GM12864 (cell line): ENCODE measurements at regions not wholly inside any gene's neighbourhood (a gene's known extent, or its start where the extent isn't known, plus 50 kb on each side); places are given as distances from the start of the nearest gene placed in this dataset.

Experiments
- DNase-seq: peaks from one replicate; pipeline ENCODE4 v3.0.0-alpha.2; 2011; ENCODE audit warnings: low read depth
- H3K4me3 ChIP-seq: 2 replicates; pipeline ENCODE4 v1.5.1; 2011; ENCODE audit warnings: mild to moderate bottlenecking, low read depth, low read length, control low read depth
- TF ChIP-seq, protein P1 (sequence below): IDR thresholded peaks from 2 replicates; pipeline ENCODE4 v1.5.1; 2011; ENCODE audit warnings: low read depth, mild to moderate bottlenecking, moderate library complexity, low read length, control low read depth, inconsistent platforms; ENCODE audit errors: missing control alignments

GRCh38 chr7:68444956-68445355 lies 1153.3 kb upstream of the AUTS2 start:
- no peak overlapping the region for H3K4me3 ChIP-seq
- no peak for DNase-seq
- TF ChIP-seq, protein P1, sequence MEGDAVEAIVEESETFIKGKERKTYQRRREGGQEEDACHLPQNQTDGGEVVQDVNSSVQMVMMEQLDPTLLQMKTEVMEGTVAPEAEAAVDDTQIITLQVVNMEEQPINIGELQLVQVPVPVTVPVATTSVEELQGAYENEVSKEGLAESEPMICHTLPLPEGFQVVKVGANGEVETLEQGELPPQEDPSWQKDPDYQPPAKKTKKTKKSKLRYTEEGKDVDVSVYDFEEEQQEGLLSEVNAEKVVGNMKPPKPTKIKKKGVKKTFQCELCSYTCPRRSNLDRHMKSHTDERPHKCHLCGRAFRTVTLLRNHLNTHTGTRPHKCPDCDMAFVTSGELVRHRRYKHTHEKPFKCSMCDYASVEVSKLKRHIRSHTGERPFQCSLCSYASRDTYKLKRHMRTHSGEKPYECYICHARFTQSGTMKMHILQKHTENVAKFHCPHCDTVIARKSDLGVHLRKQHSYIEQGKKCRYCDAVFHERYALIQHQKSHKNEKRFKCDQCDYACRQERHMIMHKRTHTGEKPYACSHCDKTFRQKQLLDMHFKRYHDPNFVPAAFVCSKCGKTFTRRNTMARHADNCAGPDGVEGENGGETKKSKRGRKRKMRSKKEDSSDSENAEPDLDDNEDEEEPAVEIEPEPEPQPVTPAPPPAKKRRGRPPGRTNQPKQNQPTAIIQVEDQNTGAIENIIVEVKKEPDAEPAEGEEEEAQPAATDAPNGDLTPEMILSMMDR, result no peak

GRCh38 chr7:68446183-68446582 lies 1152.1 kb upstream of the AUTS2 start:
- TF ChIP-seq, protein P1, result no peak
- no peak overlapping the region for H3K4me3 ChIP-seq
- DNase-seq, result no peak

- TF ChIP-seq, protein P1, result no peak
- no peak overlapping the region for H3K4me3 ChIP-seq
- DNase-seq, result no peak
Measured at GRCh38 chr7:68449099-68449498, 1149.2 kb upstream of the AUTS2 start.

DNA sequence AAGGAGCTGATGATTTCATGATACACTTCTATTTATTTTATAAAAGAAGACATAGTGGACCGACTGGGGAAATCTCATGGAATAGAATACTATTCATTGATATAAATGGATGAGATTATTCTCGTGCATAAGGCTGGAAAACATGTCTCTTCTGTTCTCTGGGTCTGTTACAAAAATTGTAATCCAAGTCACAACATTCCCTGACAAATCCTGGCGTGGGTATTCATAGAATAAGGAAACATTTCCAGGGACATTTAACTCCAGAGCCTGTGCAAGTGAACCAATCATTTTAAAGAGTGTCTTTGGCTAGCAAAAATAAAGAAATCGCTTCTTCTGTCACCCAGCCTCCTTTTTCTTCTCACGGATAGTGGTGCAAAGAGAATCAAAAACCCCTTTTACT lies 1148.5 kb upstream of the AUTS2 start:
- TF ChIP-seq, protein P1, result no peak
- DNase-seq, result no peak
- H3K4me3 ChIP-seq, result no peak overlapping the region

DNA sequence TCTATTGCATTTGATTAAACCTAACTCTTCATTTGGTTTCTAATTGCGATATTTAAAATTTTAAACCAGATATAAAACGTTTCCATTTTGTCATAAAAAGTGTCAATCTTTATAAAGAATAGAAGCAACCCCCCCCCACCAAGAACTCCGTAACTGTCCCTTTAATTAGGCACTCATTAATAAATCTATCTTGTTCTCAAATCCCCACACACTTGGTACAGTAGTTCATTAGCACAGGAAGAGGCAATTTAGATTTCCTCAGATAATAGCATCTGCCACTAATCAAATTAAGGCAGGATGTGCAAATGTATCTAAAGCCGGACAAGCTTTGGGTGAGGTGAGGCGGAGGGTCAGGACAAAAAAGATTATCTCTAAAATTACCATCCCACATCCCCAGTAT lies 1143.3 kb upstream of the AUTS2 start:
- DNase-seq, result no peak
- TF ChIP-seq, protein P1, result no peak
- H3K4me3 ChIP-seq, result no peak overlapping the region

DNA sequence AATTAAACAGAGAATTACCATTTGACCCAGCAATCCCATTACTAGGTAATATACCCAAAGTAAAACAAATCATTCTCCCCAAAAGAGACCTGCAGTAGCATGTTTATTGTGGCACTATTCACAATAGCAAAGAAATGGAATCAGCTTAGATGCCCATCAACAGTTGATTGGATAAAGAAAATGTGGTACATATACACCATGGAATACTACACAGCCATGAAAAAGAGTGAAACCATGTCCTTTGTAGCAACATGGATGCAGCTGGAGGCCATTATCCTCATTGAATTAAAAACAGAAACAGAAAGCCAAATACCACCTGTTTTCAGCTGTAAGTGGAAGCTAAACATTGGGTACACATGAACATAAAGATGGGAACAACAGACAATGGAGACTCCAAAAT lies 1141.8 kb upstream of the AUTS2 start:
- TF ChIP-seq, protein P1, result no peak
- H3K4me3 ChIP-seq, result no peak overlapping the region
- DNase-seq, result no peak

GRCh38 chr7:68457481-68457880 lies 1140.8 kb upstream of the AUTS2 start:
- TF ChIP-seq, protein P1, result no peak
- H3K4me3 ChIP-seq, result no peak overlapping the region
- DNase-seq, result no peak
